ENCODE measurements at regions not wholly inside any gene's neighbourhood (a gene's known extent, or its start where the extent isn't known, plus 50 kb on each side); places are given as distances from the start of the nearest gene placed in this dataset.
"Not testable (repeated sequence)": the region's sequence is repeated elsewhere in the genome, so short reads cannot be mapped to it uniquely, and the experiment has no call there.

DNA sequence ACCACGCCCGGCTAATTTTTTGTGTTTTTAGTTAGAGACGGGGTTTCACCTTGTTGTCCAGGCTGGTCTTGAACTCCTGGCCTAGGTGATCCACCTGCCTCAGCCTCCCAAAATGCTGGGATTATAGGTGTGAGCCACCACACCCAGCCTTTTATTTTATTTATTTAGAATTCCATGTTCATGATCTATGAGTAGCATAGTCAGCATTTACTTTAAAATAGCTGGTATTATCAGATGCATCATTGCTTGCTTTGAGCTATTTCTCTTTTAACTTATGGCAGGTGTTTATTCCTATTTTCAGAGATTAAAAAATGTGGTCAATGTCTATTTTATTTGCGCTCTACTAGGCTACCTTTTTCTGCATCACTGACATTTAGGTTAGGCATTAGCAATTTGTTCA, 152.0 kb downstream of the UTRN start:
- no peak overlapping the region for H2AFZ ChIP-seq (ENCODE audit: low read length)
- no peaks in the 10 kb centered on the region for H3K9me3 ChIP-seq (ENCODE audit: low read length)
- H3K9ac ChIP-seq (ENCODE audit: low read length): no peak overlapping the region
- H3K79me2 ChIP-seq (ENCODE audit: low read length): no peaks in the 10 kb centered on the region
- BruUV-seq (replicated peaks): no TSS peak
- peaks cover 42% of the 10 kb centered on the region for H3K36me3 ChIP-seq (ENCODE audit: low read depth, low read length)
- H4K20me1 ChIP-seq (ENCODE audit: low read length): no peaks in the 10 kb centered on the region
- H3K4me3 ChIP-seq (ENCODE audit: low read length): no peak overlapping the region
- intact Hi-C loops (cut with micrococcal nuclease): no loop called here
- H3K9me2 ChIP-seq (replicated peaks; ENCODE audit: low read length): no peaks in the 10 kb centered on the region
- ChIA-PET CTCF (no interaction called here), POLR2A (ENCODE audit: unreplicated experiment) (no interaction called here)
- TF ChIP-seq EZH2phosphoT487 (IDR thresholded peaks at IDR 0.05; ENCODE audit: borderline replicate concordance, low read length): no peak
- TF ChIP-seq, protein P1, sequence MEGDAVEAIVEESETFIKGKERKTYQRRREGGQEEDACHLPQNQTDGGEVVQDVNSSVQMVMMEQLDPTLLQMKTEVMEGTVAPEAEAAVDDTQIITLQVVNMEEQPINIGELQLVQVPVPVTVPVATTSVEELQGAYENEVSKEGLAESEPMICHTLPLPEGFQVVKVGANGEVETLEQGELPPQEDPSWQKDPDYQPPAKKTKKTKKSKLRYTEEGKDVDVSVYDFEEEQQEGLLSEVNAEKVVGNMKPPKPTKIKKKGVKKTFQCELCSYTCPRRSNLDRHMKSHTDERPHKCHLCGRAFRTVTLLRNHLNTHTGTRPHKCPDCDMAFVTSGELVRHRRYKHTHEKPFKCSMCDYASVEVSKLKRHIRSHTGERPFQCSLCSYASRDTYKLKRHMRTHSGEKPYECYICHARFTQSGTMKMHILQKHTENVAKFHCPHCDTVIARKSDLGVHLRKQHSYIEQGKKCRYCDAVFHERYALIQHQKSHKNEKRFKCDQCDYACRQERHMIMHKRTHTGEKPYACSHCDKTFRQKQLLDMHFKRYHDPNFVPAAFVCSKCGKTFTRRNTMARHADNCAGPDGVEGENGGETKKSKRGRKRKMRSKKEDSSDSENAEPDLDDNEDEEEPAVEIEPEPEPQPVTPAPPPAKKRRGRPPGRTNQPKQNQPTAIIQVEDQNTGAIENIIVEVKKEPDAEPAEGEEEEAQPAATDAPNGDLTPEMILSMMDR (conservative IDR thresholded peaks at IDR 0.05; ENCODE audit: low read depth, low read length): no peak
- TF ChIP-seq EZH2 (IDR thresholded peaks at IDR 0.05; ENCODE audit: low read length, unreplicated experiment): no peak
- H3K27me3 ChIP-seq (ENCODE audit: low read length): no peaks in the 10 kb centered on the region
- no peak overlapping the region for H3K27ac ChIP-seq (ENCODE audit: low read length)
- ATAC-seq: no peak
- H3K4me2 ChIP-seq (ENCODE audit: low read length): no peak overlapping the region
- H3K4me1 ChIP-seq (ENCODE audit: insufficient read depth, low read length): peaks cover 22% of the 10 kb centered on the region
- no peaks in the 10 kb centered on the region for H3F3A ChIP-seq (ENCODE audit: low read length, unreplicated experiment)
- DNase-seq: no peak

- no peak for ATAC-seq
Observed at GRCh38 chr6:144438103-144438502, 153.0 kb downstream of the UTRN start.

DNA sequence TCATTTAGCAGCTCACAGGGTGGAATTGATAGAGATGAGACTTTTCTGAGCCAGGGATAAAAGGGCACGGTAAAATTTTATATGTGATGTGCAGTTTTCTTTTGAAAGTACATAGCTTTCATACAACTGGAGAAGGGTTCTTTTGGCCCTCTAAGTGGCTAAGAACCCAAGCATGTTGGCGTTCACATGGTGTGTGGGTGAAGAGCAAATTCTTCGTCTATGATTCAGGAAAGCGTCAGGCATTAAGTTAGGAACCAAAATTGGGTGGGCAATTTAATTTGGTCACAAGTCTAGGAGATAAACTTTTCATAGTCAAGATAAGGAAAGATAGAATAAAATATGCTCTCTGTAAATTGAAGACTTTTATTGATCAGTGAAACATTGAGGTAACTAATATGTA, 153.9 kb downstream of the UTRN start:
- Histone ChIP-seq H3K27ac (ENCODE audit: low read length) (no peak overlapping the region), H3K4me1 (ENCODE audit: insufficient read depth, low read length) (peaks cover 27% of the 10 kb centered on the region), H3K27me3 (ENCODE audit: low read length) (no peaks in the 10 kb centered on the region), H3K4me3 (ENCODE audit: low read length) (no peak overlapping the region), H3K4me2 (ENCODE audit: low read length) (no peak overlapping the region), H3K9me2 (replicated peaks; ENCODE audit: low read length) (no peaks in the 10 kb centered on the region), H3K9ac (ENCODE audit: low read length) (no peak overlapping the region), H3K9me3 (ENCODE audit: low read length) (no peaks in the 10 kb centered on the region), H3F3A (ENCODE audit: low read length, unreplicated experiment) (no peaks in the 10 kb centered on the region), H3K36me3 (ENCODE audit: low read depth, low read length) (peaks cover 48% of the 10 kb centered on the region), H3K79me2 (ENCODE audit: low read length) (no peaks in the 10 kb centered on the region), H2AFZ (ENCODE audit: low read length) (no peak overlapping the region), H4K20me1 (ENCODE audit: low read length) (no peaks in the 10 kb centered on the region)
- intact Hi-C loops (cut with micrococcal nuclease): no loop called here
- no peak for ATAC-seq
- no peak for DNase-seq
- ChIA-PET CTCF (no interaction called here), POLR2A (ENCODE audit: unreplicated experiment) (no interaction called here)
- BruUV-seq (replicated peaks): no TSS peak
- no peak for TF ChIP-seq EZH2 (IDR thresholded peaks at IDR 0.05; ENCODE audit: low read length, unreplicated experiment)
- TF ChIP-seq, protein P1 (conservative IDR thresholded peaks at IDR 0.05; ENCODE audit: low read depth, low read length): no peak
- no peak for TF ChIP-seq EZH2phosphoT487 (IDR thresholded peaks at IDR 0.05; ENCODE audit: borderline replicate concordance, low read length)

More at GRCh38 chr6:144438103-144438502, 153.0 kb downstream of the UTRN start:
- H3K27ac ChIP-seq (ENCODE audit: low read length): no peak overlapping the region
- POLR2A ChIA-PET (ENCODE audit: unreplicated experiment): no interaction called here
- TF ChIP-seq EZH2phosphoT487 (IDR thresholded peaks at IDR 0.05; ENCODE audit: borderline replicate concordance, low read length) (no peak), EZH2 (IDR thresholded peaks at IDR 0.05; ENCODE audit: low read length, unreplicated experiment) (no peak)
- TF ChIP-seq, protein P1 (conservative IDR thresholded peaks at IDR 0.05; ENCODE audit: low read depth, low read length): no peak
- no peak overlapping the region for H3K4me3 ChIP-seq (ENCODE audit: low read length)
- H3K4me1 ChIP-seq (ENCODE audit: insufficient read depth, low read length): peaks cover 22% of the 10 kb centered on the region
- no peaks in the 10 kb centered on the region for H3K9me2 ChIP-seq (replicated peaks; ENCODE audit: low read length)
- H3K79me2 ChIP-seq (ENCODE audit: low read length): no peaks in the 10 kb centered on the region
- intact Hi-C loops (cut with micrococcal nuclease): no loop called here
- no peaks in the 10 kb centered on the region for H3F3A ChIP-seq (ENCODE audit: low read length, unreplicated experiment)
- H3K4me2 ChIP-seq (ENCODE audit: low read length): no peak overlapping the region
- no peak overlapping the region for H2AFZ ChIP-seq (ENCODE audit: low read length)
- H3K9ac ChIP-seq (ENCODE audit: low read length): no peak overlapping the region
- no peaks in the 10 kb centered on the region for H3K9me3 ChIP-seq (ENCODE audit: low read length)
- no peaks in the 10 kb centered on the region for H4K20me1 ChIP-seq (ENCODE audit: low read length)
- peaks cover 48% of the 10 kb centered on the region for H3K36me3 ChIP-seq (ENCODE audit: low read depth, low read length)
- no TSS peak for BruUV-seq (replicated peaks)
- DNase-seq: no peak
- CTCF ChIA-PET: no interaction called here
- no peaks in the 10 kb centered on the region for H3K27me3 ChIP-seq (ENCODE audit: low read length)

- H3K9ac ChIP-seq (ENCODE audit: low read length); intact Hi-C loops (cut with micrococcal nuclease); H3K4me2 ChIP-seq (ENCODE audit: low read length); H3K27ac ChIP-seq (ENCODE audit: low read length); H3K79me2 ChIP-seq (ENCODE audit: low read length); H3K27me3 ChIP-seq (ENCODE audit: low read length); H3K9me3 ChIP-seq (ENCODE audit: low read length); POLR2A ChIA-PET (ENCODE audit: unreplicated experiment); DNase-seq; BruUV-seq (replicated peaks); H3K9me2 ChIP-seq (replicated peaks; ENCODE audit: low read length); ATAC-seq; H2AFZ ChIP-seq (ENCODE audit: low read length); CTCF ChIA-PET; H4K20me1 ChIP-seq (ENCODE audit: low read length); H3F3A ChIP-seq (ENCODE audit: low read length, unreplicated experiment); H3K4me3 ChIP-seq (ENCODE audit: low read length): not testable (repeated sequence)
- Histone ChIP-seq H3K4me1 (ENCODE audit: insufficient read depth, low read length) (peaks cover 14% of the 10 kb centered on the region), H3K36me3 (ENCODE audit: low read depth, low read length) (peaks cover 48% of the 10 kb centered on the region)
Observed at GRCh38 chr6:144441801-144442200, 156.7 kb downstream of the UTRN start.

All from PC-3 (cell line).